ENCODE measurements at regions not wholly inside any gene's neighbourhood (a gene's known extent, or its start where the extent isn't known, plus 50 kb on each side); places are given as distances from the start of the nearest gene placed in this dataset.

DNA sequence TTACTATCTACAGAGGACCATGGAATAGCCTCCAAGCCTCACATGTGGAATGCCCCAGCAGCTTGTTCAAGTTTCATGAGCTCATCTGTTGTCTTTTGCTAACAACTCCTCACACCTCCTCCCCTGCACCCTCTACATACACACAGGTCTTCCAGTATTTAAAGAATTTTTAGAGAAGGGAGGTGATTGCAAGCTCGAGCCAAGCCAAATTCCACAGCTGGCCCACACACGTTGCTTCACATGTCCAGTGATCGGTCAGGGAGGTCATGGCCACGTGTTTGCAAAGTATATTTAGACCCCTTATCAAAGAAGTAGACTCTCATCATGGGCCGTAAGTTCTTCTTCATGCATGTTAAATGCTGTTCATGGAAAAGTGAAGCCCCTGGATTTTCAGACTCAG, 281.7 kb downstream of the OSTF1 start:
- no peaks in the 10 kb centered on the region for H3K27me3 Mint-ChIP-seq (ENCODE audit: insufficient read depth, low read depth, poor library complexity)
- Histone ChIP-seq H3K4me3 (no peak overlapping the region), H3K4me2 (no peak overlapping the region), H3K4me1 (ENCODE audit: insufficient read depth) (no peaks in the 10 kb centered on the region), H3K9me2 (ENCODE audit: insufficient read depth) (peaks cover 26% of the 10 kb centered on the region; the same call in 1 of the 2 replicates), H3K27ac (ENCODE audit: low read depth) (no peak overlapping the region), H3K36me3 (ENCODE audit: insufficient read depth) (no peaks in the 10 kb centered on the region), H3K79me2 (replicated peaks; ENCODE audit: insufficient read depth) (no peaks in the 10 kb centered on the region), H3K27me3 (ENCODE audit: insufficient read depth) (no peaks in the 10 kb centered on the region), H2AFZ (peak overlapping the region; percentile 57; the same call in 1 of the 2 replicates), H4K20me1 (replicated peaks; ENCODE audit: insufficient read depth) (no peaks in the 10 kb centered on the region), H3F3A (replicated peaks; ENCODE audit: low read depth) (no peaks in the 10 kb centered on the region)
- ATAC-seq (no peak), DNase-seq (ENCODE audit: low spot score) (no peak)
- H3K36me3 Mint-ChIP-seq (ENCODE audit: low read depth), result peaks cover 2% of the 10 kb centered on the region
- TF ChIP-seq ZNF114 (CRISPR knock-in tag; IDR thresholded peaks at IDR 0.05), result no peak
- no peak for TF ChIP-seq CREB1 (CRISPR knock-in tag; IDR thresholded peaks at IDR 0.05; ENCODE audit: low read depth)
- no peak for TF ChIP-seq EZH2 (IDR thresholded peaks at IDR 0.05; ENCODE audit: low read depth, unreplicated experiment)
- TF ChIP-seq, protein P1, sequence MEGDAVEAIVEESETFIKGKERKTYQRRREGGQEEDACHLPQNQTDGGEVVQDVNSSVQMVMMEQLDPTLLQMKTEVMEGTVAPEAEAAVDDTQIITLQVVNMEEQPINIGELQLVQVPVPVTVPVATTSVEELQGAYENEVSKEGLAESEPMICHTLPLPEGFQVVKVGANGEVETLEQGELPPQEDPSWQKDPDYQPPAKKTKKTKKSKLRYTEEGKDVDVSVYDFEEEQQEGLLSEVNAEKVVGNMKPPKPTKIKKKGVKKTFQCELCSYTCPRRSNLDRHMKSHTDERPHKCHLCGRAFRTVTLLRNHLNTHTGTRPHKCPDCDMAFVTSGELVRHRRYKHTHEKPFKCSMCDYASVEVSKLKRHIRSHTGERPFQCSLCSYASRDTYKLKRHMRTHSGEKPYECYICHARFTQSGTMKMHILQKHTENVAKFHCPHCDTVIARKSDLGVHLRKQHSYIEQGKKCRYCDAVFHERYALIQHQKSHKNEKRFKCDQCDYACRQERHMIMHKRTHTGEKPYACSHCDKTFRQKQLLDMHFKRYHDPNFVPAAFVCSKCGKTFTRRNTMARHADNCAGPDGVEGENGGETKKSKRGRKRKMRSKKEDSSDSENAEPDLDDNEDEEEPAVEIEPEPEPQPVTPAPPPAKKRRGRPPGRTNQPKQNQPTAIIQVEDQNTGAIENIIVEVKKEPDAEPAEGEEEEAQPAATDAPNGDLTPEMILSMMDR (conservative IDR thresholded peaks at IDR 0.05; ENCODE audit: low read depth in 2 of 2), result no peak
- TF ChIP-seq ZNF331 (CRISPR knock-in tag; IDR thresholded peaks at IDR 0.05; ENCODE audit: low read depth), result no peak
- no peak for TF ChIP-seq EZH2phosphoT487 (IDR thresholded peaks at IDR 0.05; ENCODE audit: unreplicated experiment)
- TF ChIP-seq, protein P2, sequence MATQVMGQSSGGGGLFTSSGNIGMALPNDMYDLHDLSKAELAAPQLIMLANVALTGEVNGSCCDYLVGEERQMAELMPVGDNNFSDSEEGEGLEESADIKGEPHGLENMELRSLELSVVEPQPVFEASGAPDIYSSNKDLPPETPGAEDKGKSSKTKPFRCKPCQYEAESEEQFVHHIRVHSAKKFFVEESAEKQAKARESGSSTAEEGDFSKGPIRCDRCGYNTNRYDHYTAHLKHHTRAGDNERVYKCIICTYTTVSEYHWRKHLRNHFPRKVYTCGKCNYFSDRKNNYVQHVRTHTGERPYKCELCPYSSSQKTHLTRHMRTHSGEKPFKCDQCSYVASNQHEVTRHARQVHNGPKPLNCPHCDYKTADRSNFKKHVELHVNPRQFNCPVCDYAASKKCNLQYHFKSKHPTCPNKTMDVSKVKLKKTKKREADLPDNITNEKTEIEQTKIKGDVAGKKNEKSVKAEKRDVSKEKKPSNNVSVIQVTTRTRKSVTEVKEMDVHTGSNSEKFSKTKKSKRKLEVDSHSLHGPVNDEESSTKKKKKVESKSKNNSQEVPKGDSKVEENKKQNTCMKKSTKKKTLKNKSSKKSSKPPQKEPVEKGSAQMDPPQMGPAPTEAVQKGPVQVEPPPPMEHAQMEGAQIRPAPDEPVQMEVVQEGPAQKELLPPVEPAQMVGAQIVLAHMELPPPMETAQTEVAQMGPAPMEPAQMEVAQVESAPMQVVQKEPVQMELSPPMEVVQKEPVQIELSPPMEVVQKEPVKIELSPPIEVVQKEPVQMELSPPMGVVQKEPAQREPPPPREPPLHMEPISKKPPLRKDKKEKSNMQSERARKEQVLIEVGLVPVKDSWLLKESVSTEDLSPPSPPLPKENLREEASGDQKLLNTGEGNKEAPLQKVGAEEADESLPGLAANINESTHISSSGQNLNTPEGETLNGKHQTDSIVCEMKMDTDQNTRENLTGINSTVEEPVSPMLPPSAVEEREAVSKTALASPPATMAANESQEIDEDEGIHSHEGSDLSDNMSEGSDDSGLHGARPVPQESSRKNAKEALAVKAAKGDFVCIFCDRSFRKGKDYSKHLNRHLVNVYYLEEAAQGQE (IDR thresholded peaks at IDR 0.05; ENCODE audit: unreplicated experiment), result no peak
- TF ChIP-seq STAT1 (IDR thresholded peaks at IDR 0.05; ENCODE audit: unreplicated experiment), result no peak
- TF ChIP-seq POLR2AphosphoS5 (IDR thresholded peaks at IDR 0.05; ENCODE audit: low read depth), result no peak
- TF ChIP-seq, protein P3, sequence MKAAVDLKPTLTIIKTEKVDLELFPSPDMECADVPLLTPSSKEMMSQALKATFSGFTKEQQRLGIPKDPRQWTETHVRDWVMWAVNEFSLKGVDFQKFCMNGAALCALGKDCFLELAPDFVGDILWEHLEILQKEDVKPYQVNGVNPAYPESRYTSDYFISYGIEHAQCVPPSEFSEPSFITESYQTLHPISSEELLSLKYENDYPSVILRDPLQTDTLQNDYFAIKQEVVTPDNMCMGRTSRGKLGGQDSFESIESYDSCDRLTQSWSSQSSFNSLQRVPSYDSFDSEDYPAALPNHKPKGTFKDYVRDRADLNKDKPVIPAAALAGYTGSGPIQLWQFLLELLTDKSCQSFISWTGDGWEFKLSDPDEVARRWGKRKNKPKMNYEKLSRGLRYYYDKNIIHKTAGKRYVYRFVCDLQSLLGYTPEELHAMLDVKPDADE (IDR thresholded peaks at IDR 0.05), result no peak
- TF ChIP-seq JUNB (IDR thresholded peaks at IDR 0.05; ENCODE audit: unreplicated experiment), result no peak
- TF ChIP-seq, protein P4, sequence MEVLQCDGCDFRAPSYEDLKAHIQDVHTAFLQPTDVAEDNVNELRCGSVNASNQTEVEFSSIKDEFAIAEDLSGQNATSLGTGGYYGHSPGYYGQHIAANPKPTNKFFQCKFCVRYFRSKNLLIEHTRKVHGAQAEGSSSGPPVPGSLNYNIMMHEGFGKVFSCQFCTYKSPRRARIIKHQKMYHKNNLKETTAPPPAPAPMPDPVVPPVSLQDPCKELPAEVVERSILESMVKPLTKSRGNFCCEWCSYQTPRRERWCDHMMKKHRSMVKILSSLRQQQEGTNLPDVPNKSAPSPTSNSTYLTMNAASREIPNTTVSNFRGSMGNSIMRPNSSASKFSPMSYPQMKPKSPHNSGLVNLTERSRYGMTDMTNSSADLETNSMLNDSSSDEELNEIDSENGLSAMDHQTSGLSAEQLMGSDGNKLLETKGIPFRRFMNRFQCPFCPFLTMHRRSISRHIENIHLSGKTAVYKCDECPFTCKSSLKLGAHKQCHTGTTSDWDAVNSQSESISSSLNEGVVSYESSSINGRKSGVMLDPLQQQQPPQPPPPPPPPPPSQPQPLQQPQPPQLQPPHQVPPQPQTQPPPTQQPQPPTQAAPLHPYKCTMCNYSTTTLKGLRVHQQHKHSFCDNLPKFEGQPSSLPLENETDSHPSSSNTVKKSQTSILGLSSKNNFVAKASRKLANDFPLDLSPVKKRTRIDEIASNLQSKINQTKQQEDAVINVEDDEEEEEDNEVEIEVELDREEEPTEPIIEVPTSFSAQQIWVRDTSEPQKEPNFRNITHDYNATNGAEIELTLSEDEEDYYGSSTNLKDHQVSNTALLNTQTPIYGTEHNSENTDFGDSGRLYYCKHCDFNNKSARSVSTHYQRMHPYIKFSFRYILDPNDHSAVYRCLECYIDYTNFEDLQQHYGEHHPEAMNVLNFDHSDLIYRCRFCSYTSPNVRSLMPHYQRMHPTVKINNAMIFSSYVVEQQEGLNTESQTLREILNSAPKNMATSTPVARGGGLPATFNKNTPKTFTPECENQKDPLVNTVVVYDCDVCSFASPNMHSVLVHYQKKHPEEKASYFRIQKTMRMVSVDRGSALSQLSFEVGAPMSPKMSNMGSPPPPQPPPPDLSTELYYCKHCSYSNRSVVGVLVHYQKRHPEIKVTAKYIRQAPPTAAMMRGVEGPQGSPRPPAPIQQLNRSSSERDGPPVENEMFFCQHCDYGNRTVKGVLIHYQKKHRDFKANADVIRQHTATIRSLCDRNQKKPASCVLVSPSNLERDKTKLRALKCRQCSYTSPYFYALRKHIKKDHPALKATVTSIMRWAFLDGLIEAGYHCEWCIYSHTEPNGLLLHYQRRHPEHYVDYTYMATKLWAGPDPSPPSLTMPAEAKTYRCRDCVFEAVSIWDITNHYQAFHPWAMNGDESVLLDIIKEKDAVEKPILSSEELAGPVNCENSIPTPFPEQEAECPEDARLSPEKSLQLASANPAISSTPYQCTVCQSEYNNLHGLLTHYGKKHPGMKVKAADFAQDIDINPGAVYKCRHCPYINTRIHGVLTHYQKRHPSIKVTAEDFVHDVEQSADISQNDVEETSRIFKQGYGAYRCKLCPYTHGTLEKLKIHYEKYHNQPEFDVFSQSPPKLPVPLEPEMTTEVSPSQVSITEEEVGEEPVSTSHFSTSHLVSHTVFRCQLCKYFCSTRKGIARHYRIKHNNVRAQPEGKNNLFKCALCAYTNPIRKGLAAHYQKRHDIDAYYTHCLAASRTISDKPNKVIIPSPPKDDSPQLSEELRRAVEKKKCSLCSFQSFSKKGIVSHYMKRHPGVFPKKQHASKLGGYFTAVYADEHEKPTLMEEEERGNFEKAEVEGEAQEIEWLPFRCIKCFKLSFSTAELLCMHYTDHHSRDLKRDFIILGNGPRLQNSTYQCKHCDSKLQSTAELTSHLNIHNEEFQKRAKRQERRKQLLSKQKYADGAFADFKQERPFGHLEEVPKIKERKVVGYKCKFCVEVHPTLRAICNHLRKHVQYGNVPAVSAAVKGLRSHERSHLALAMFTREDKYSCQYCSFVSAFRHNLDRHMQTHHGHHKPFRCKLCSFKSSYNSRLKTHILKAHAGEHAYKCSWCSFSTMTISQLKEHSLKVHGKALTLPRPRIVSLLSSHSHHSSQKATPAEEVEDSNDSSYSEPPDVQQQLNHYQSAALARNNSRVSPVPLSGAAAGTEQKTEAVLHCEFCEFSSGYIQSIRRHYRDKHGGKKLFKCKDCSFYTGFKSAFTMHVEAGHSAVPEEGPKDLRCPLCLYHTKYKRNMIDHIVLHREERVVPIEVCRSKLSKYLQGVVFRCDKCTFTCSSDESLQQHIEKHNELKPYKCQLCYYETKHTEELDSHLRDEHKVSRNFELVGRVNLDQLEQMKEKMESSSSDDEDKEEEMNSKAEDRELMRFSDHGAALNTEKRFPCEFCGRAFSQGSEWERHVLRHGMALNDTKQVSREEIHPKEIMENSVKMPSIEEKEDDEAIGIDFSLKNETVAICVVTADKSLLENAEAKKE (CRISPR knock-in tag; IDR thresholded peaks at IDR 0.05), result no peak
- TF ChIP-seq NANOG (IDR thresholded peaks at IDR 0.05; ENCODE audit: borderline replicate concordance), result no peak
- H3K27ac Mint-ChIP-seq, result no peak overlapping the region
- no peak overlapping the region for H3K4me3 Mint-ChIP-seq
- H3K4me1 Mint-ChIP-seq, result no peaks in the 10 kb centered on the region
- no peaks in the 10 kb centered on the region for H3K9me3 Mint-ChIP-seq
